ENCODE measurements at regions not wholly inside any gene's neighbourhood (a gene's known extent, or its start where the extent isn't known, plus 50 kb on each side); places are given as distances from the start of the nearest gene placed in this dataset.

DNA sequence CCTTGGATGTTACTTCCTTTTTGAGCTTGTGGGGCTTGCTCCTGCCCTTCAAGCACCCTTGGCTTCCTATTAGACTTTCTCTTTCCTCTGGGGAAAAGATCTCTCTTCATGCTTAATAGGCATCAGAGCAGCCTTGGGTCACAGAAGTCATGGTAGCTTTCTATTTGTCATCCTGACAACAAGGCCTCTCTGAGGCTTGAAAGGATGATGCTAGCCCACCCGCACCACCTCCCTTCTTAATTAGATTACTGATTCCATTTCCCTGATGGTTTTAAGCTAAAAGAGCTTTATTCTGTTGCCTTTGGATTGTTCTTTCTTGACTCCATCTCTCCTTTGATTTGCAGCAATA lies 435.5 kb upstream of the TPM1 start:
- Histone ChIP-seq H3K79me2 (replicated peaks; ENCODE audit: insufficient read depth, low read length) (no peaks in the 10 kb centered on the region), H4K20me1 (ENCODE audit: insufficient read depth) (no peaks in the 10 kb centered on the region), H3K36me3 (ENCODE audit: insufficient read depth, low read length) (no peaks in the 10 kb centered on the region), H3K9me2 (ENCODE audit: insufficient read depth, low read length) (no peaks in the 10 kb centered on the region), H3K9ac (ENCODE audit: low read length) (no peak overlapping the region), H3K4me2 (ENCODE audit: low read length) (no peak overlapping the region), H3F3A (ENCODE audit: insufficient read depth, low read length, poor library complexity, severe bottlenecking) (no peaks in the 10 kb centered on the region), H3K4me3 (ENCODE audit: low read length) (no peak overlapping the region), H3K27ac (ENCODE audit: low read length) (no peak overlapping the region), H2AFZ (ENCODE audit: low read depth, low read length) (no peak overlapping the region), H3K27me3 (ENCODE audit: insufficient read depth, low read depth, low read length) (no peaks in the 10 kb centered on the region), H3K9me3 (ENCODE audit: low read length) (no peaks in the 10 kb centered on the region)
- TF ChIP-seq POLR2AphosphoS5 (IDR thresholded peaks at IDR 0.05), result no peak
- TF ChIP-seq EZH2 (IDR thresholded peaks at IDR 0.05; ENCODE audit: borderline replicate concordance, insufficient read depth, low read length, poor library complexity, severe bottlenecking), result no peak
- TF ChIP-seq MXI1 (conservative IDR thresholded peaks at IDR 0.05; ENCODE audit: poor library complexity, severe bottlenecking), result no peak
- no peak for TF ChIP-seq RAD21 (conservative IDR thresholded peaks at IDR 0.05)
- TF ChIP-seq, protein P1, sequence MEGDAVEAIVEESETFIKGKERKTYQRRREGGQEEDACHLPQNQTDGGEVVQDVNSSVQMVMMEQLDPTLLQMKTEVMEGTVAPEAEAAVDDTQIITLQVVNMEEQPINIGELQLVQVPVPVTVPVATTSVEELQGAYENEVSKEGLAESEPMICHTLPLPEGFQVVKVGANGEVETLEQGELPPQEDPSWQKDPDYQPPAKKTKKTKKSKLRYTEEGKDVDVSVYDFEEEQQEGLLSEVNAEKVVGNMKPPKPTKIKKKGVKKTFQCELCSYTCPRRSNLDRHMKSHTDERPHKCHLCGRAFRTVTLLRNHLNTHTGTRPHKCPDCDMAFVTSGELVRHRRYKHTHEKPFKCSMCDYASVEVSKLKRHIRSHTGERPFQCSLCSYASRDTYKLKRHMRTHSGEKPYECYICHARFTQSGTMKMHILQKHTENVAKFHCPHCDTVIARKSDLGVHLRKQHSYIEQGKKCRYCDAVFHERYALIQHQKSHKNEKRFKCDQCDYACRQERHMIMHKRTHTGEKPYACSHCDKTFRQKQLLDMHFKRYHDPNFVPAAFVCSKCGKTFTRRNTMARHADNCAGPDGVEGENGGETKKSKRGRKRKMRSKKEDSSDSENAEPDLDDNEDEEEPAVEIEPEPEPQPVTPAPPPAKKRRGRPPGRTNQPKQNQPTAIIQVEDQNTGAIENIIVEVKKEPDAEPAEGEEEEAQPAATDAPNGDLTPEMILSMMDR (IDR thresholded peaks at IDR 0.05; ENCODE audit: poor library complexity, severe bottlenecking), result no peak
- TF ChIP-seq TAF1 (IDR thresholded peaks at IDR 0.05; ENCODE audit: low read depth), result no peak
- no peak for TF ChIP-seq EP300 (conservative IDR thresholded peaks at IDR 0.05; ENCODE audit: poor library complexity, severe bottlenecking)
- TF ChIP-seq, protein P2, sequence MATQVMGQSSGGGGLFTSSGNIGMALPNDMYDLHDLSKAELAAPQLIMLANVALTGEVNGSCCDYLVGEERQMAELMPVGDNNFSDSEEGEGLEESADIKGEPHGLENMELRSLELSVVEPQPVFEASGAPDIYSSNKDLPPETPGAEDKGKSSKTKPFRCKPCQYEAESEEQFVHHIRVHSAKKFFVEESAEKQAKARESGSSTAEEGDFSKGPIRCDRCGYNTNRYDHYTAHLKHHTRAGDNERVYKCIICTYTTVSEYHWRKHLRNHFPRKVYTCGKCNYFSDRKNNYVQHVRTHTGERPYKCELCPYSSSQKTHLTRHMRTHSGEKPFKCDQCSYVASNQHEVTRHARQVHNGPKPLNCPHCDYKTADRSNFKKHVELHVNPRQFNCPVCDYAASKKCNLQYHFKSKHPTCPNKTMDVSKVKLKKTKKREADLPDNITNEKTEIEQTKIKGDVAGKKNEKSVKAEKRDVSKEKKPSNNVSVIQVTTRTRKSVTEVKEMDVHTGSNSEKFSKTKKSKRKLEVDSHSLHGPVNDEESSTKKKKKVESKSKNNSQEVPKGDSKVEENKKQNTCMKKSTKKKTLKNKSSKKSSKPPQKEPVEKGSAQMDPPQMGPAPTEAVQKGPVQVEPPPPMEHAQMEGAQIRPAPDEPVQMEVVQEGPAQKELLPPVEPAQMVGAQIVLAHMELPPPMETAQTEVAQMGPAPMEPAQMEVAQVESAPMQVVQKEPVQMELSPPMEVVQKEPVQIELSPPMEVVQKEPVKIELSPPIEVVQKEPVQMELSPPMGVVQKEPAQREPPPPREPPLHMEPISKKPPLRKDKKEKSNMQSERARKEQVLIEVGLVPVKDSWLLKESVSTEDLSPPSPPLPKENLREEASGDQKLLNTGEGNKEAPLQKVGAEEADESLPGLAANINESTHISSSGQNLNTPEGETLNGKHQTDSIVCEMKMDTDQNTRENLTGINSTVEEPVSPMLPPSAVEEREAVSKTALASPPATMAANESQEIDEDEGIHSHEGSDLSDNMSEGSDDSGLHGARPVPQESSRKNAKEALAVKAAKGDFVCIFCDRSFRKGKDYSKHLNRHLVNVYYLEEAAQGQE (IDR thresholded peaks at IDR 0.05; ENCODE audit: borderline replicate concordance), result no peak
- no peak for TF ChIP-seq SMC3 (conservative IDR thresholded peaks at IDR 0.05; ENCODE audit: poor library complexity)

DNA sequence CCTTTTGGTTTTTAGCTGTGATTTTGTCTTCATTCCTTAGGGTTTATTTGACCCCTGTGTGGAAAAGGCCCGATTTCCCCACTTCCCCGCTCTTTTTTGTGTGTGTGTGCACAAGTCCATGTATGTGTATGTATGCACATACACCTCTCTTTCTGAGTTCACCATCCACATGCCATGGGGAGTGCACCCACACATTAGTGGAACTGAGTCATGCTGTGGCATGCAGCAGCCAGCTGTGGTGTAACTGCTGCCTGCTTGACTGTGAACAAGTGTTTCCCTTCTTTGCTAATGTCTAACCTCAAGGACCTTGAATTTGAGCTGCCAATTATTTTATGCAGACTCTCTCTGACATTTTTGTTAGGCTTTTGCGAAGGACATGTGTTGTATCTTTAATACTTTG lies 434.9 kb upstream of the TPM1 start:
- TF ChIP-seq POLR2AphosphoS5 (IDR thresholded peaks at IDR 0.05) (no peak), EP300 (conservative IDR thresholded peaks at IDR 0.05; ENCODE audit: poor library complexity, severe bottlenecking) (no peak), RAD21 (conservative IDR thresholded peaks at IDR 0.05) (no peak), EZH2 (IDR thresholded peaks at IDR 0.05; ENCODE audit: borderline replicate concordance, insufficient read depth, low read length, poor library complexity, severe bottlenecking) (no peak), TAF1 (IDR thresholded peaks at IDR 0.05; ENCODE audit: low read depth) (no peak)
- TF ChIP-seq, protein P2 (IDR thresholded peaks at IDR 0.05; ENCODE audit: borderline replicate concordance), result no peak
- H3K36me3 ChIP-seq (ENCODE audit: insufficient read depth, low read length), result no peaks in the 10 kb centered on the region
- H3K79me2 ChIP-seq (replicated peaks; ENCODE audit: insufficient read depth, low read length), result no peaks in the 10 kb centered on the region
- no peak overlapping the region for H3K9ac ChIP-seq (ENCODE audit: low read length)
- H3K9me2 ChIP-seq (ENCODE audit: insufficient read depth, low read length), result no peaks in the 10 kb centered on the region
- no peak overlapping the region for H3K4me2 ChIP-seq (ENCODE audit: low read length)
- H3K27ac ChIP-seq (ENCODE audit: low read length), result no peak overlapping the region
- no peaks in the 10 kb centered on the region for H4K20me1 ChIP-seq (ENCODE audit: insufficient read depth)
- H3K4me3 ChIP-seq (ENCODE audit: low read length), result no peak overlapping the region
- H3K27me3 ChIP-seq (ENCODE audit: insufficient read depth, low read depth, low read length), result no peaks in the 10 kb centered on the region
- no peaks in the 10 kb centered on the region for H3K9me3 ChIP-seq (ENCODE audit: low read length)
- H3F3A ChIP-seq (ENCODE audit: insufficient read depth, low read length, poor library complexity, severe bottlenecking), result no peaks in the 10 kb centered on the region
- no peak overlapping the region for H2AFZ ChIP-seq (ENCODE audit: low read depth, low read length)
